Activated CD4-positive, alpha-beta T cell treated with anti-CD3 and anti-CD28 coated beads, Interleukin-2, Interleukin-4, amounts not matched to agents 100 ng/mL and 50 ng/mL, durations not matched to agents 16 hours and 8 hours (primary cell): ENCODE measurements at regions not wholly inside any gene's neighbourhood (a gene's known extent, or its start where the extent isn't known, plus 50 kb on each side); places are given as distances from the start of the nearest gene placed in this dataset.
"Not testable (repeated sequence)": the region's sequence is repeated elsewhere in the genome, so short reads cannot be mapped to it uniquely, and the experiment has no call there.

Source experiments
- DNase-seq: peaks from one replicate; pipeline ENCODE4 v3.0.0-alpha.2; 2020; ENCODE audit warnings: low spot score

DNA sequence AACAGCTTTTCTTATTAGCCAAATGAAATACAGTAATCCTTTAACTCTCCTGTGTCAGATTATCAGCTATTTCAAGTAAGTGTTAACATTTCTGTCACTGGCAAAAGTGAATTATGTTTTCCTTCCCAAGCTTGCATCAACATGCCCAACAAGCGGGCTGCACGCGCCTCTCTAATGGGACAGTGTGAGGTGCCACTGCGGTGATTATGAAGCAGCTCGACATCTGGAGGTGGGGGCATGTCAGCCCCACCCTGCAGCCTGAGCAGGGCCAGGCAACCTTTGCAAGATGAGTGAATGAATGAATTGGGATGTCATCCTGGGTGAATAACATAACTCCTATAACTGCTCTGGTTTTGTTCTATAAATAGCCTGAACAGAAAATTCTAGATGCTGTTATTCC, 301.4 kb downstream of the ZNF326 start:
- no peak for DNase-seq

DNA sequence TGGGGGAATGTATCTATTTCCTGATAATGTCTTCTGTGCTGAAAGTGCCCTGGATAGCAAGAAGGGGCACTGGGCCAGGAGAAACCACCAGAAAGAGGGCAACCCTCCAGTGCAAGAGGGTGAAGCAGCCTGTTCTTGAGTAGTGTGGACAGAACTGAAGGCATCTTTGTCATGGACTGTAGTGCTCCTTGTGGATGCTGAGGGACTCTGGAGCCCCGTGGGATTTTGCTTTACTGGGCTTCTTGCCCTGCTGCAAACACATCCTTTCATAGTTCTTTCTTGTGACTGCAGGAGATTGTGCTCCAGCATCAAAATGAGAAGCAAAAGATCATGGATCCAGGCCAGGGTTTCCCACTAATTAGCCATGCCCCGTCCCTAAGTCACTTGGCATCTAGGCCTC, 300.6 kb downstream of the ZNF326 start:
- DNase-seq: no peak

DNA sequence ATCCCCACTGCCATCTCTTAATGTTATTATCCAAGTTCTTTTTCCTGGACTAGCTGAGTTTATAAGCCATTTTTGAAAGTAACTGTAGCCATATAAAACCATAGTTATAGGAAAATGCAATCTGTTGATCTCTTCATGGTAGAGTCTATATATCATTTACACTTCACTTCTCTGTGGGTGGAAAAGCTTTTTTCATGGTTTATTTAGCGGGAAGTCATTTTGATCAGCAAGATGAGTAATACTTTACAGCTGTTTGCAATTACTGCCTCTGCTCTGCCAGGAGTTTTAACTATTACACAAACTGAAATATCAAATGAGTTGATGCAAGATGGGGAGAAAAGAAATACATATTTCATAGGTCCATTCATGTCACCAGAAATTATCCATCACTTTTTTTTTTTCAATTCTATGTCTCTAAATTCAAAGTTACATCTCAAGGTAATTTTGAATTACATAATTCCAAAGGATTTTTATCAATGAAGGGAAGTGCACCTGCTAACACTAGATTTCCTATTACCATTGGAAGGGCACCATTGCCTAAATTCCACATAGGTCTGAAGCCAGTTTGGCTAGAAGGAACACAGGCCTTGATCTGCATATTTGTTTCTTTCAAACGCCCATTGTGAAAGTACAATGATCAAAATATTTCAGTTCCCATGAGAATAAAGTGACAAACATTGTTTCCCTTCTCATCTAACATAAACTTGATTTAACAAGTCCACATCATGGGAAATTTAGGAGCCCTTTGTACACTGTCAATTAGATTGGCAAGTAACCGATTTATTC, 296.7 kb downstream of the ZNF326 start:
- no peak for DNase-seq

DNA sequence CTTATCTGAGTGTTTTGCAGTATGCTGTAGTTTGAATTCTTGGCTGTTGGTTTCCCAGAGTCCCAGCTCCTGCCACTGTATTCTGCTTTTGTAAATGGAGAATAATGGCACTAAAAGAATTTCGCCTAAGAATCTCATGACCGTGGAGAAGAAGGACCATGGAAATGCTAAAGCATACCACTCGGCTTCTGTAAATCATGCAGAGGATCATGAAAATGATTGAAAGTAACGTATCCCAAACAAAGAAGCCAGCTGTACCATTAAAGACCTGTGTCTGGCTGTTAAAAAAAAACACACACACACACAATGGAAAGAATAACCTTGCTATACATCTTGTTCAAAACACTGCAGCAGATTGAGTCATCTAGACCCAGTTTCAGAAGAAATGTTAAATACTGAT, 287.9 kb downstream of the ZNF326 start:
- DNase-seq: no peak

DNA sequence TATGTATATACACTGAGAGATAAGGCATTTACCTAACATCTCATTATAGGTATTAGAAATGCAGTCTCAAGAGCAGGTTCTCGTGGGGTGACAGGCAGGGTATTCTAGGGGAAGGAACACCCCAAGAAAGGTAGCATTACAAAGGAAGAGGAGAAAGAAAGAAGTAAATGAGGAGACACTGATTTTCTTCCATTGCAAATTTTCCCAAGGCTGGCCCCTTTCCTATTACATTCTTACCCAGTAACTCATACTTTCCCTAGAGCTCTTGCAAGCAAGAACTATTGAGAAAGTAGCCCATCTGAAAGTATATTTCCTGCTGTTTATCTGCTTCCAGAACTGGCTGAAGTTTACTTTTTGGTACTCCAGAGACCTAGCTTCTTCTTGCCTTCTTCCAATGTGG, 287.0 kb downstream of the ZNF326 start:
- not testable (repeated sequence) for DNase-seq

DNA sequence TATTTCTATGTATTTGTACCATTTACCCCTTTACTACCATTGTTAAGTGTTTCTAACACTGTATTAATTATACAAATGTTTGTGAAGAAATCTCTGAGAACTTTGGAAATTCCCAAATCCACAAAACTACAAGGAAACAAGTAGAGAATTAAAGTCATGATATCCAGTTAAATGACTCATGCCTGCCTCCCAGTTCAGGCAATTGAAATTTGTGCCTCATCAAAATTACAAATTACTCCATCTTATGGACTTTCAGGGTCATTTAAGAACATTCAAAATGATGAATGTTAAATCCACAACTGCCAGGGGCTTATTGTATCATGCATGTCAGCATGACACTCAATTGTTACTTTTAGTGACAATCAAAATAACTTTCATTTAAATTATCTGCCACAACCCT, 282.4 kb downstream of the ZNF326 start:
- no peak for DNase-seq

DNA sequence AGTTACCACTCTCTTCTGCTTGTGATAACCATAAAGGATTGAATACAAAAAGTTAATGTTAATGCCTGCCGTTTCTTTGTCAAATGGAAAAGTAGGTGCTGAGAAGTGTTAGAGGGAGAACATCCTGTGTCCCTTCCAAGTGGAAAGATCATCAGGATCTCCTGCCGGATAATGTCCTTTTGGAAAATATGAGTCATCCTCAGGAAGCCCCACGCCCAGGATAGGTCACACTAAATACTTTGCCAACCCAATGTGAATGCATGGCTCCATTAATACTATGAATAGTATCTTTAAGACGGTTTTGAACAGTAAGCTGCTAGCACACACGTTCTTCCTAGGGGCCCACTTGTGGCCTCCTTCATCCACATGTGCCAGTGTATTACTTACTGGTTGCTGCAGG, 279.5 kb downstream of the ZNF326 start:
- DNase-seq: no peak

DNA sequence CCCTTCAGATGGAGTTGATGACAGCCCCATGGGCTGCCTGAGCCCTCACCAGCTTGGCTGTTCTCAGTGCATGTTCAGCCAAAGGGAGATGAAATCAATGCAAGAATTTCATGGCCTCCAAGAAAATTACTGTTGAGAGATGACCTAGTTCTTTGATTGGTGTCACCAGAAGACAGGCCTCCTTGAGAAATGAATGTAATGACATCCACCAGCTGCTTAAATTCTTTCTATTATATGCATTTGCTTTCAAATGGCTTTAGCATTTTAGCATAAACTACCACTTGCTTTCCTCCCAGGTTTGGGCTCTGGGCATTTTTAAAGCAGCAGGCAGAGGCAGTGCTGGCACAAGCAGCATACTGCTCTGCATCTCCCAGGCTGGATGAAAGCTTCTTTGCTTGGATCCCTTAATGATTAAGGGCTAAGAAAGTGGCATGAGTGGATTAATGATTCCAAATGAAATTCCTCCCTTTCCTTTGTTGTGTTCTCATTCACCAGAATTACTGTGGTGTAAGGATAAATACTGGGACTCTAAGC, 278.4 kb downstream of the ZNF326 start:
- DNase-seq: no peak

DNA sequence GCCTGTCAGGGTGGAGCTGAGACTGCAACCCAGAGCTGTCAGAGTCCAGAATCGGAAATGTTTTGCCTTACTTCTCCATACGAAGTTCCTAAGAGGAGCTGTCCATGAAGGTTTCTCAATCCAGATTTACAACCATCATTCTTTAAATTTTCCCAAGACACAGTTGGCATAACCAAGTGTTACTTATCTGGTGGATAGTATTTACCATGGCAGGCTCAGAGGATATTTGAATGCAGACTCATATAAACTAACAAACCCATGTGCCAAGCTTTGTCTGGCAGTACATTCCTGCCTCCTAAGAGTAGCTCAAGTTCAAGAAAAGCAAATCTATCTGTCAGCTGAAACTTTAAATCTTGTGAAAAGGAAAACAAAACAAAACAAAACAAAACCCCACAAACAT, 267.9 kb downstream of the ZNF326 start:
- no peak for DNase-seq

DNA sequence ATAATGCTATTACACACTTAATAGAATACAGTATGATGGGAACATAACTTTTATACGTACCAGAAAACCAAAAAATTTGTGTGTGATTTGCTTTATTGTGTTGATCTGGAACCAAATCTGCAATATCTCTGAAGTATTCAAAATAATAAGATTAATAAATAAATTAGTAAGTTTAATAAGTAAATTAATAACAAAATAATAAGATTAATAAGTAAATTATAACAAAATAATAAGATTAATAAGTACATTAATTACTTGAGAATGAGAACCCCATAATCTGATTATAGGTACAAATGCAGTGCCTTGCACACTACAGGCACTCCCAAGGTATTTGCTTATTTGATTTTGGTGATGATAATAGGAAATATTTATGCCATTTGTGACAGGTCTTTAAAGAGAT, 267.4 kb downstream of the ZNF326 start:
- DNase-seq: no peak

DNA sequence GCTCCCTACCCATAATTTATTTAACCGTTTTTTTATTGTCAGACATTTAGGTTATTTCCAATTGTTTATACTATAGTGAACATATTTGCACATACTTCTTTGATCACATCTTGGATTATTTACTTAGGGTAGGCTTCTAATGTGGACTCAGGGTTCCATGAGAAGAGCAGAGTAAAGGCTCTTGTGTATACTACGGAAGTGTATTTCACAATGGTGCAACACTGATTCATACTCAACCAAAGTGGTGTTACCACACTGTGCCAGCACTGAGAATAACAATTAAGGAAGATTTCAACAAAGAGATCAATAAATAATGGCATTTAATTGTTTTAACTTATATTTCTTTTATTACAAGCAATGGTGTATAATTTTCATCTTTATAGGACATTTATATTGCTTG, 251.2 kb downstream of the ZNF326 start:
- DNase-seq: no peak

DNA sequence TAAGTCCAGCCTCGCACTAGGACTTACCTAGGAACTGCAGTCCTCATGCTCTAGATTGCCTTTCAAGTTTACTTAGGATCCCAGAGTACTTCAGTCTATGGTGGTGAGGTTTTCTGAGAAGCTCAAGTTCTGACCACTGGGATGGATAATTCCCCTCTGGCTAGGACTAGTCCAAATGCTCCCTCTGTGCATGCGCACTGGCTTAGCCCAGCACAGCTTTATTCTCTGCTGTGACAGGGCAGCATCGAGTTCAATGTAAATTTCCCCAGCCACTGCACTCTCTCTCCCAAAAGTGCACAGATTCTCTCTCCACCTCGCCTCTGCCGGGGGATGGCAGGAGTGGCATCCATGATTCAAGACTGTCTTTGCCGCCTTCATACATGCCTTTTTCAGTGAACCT, 241.6 kb downstream of the ZNF326 start:
- no peak for DNase-seq

DNA sequence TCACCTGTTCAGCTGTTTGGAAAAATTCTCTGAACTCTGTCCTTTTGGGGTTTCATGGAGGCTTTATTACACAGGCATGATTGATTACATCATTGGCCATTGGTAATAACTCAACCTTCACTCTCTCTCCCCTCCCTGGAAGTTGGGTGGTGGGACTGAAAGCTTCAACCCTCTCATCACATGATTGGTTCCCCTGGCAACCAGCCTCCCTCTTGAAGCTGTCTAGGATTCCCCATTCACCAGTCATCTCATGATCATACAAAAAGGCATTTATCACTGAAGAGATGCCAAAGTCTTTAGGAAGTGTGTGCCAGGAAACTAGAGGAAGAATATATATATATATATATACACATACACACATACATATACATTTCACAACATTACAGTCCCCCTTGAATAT, 228.5 kb downstream of the ZNF326 start:
- DNase-seq: no peak

DNA sequence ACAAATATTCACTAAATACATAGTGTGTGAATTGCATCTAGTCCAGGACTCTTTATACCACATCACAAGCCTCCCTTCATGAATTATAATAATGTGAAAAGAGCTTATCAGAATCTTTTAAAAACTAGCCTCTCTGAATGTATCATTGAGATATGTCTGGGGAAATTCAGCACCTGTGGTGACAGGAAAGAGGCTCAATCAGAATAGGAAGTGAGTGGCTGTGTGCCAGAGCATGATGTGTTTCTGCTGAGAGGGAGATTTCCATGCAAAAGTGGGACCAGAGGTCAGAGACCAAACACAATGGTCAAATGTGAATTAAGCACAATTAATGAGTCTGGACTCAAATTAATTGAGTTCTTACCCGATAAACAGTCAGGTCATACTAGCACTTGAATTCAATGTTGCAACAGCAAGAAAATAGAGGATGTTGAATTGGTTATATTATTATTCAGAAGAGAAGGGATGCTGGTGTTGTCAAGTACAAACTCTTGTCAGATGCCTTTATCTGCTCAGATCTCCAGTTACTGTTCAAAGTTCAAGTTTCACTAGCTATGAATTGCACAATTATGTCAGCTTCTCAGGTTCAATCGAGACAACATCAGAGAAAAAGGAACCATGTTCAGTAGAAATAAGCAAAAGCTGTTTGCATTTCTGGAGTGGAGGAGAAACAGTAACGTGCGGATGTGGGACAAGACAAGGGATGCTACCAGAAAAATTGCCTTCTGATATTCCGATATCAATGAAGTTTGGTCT, 226.2 kb downstream of the ZNF326 start:
- DNase-seq: no peak

DNA sequence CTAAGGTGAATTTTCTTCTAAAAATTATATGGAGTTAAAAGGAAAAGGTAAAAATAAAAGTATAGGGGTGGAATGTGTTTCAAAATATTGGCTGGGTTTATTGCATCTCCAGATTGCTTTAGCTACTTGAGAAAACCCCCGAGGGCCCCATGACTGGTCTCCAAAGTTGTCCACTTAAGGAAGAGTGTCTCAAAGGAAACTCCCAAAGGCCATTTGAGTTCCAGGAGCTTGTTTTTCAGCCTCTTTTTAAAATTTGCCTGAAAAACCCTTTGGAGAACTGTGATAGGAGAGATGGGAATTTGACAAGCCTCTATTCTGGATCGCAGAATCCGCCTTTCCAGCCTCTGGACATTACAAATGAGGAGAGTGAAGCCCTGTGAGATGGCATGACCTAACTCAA, 225.6 kb downstream of the ZNF326 start:
- no peak for DNase-seq

DNA sequence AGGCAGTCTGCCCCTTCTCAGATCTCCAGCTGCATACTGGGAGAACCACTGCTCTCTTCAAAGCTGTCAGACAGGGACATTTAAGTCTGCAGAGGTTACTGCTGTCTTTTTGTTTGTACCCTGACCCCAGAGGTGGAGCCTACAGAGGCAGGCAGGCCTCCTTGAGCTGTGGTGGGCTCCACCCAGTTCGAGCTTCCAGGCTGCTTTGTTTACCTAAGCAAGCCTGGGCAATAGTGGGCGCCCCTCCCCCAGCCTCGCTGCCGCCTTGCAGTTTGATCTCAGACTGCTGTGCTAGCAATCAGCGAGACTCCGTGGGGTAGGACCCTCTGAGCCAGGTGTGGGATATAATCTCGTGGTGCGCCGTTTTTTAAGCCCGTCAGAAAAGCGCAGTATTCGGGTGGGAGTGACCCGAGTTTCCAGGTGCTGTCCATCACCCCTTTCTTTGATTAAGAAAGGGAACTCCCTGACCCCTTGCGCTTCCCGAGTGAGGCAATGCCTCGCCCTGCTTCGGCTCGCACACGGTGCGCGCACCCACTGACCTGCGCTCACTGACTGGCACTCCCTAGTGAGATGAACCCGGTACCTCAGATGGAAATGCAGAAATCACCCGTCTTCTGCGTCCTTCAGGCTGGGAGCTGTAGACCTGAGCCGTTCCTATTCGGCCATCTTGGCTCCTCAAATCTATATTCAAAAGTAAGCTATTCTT, 224.4 kb downstream of the ZNF326 start:
- not testable (repeated sequence) for DNase-seq

DNA sequence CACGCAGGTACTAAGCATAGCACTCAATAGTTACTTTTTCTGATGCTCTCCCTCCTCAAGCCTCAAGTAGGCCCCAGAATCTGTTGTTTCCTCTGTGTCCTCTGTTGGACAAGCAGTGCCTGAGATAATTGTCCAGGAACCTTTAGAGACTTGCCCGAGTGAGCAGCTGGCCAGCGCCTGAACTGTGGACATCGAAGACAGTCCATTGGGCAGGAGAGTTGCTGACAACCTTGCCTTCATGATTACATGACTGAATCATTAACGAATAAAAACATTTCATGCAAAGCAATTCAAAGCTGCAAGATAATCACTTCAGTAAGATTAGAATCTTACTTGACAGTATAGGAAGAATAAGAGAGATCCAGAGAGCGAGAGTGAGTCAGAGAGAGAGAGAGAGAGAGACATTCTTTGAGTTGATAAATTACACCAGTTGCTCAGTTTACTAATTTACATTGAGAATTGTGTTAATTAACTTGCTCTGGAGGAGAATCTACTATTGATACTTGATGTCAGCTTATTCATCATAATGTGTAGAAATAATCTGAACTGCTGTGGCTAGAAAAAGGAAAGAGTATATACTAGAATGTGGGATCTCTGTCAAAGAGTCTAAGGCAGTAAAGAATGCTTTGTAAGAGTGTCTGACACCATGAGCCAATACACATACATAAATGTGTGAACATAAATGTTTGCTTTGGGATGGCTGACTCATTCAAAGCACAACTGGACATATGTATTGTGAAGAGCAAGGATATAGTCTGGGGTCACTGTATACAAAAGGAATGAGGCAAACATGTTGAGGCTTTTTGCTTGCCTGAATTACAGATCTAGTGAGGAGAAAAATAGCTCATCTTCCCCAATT, 216.0 kb downstream of the ZNF326 start:
- DNase-seq: no peak

DNA sequence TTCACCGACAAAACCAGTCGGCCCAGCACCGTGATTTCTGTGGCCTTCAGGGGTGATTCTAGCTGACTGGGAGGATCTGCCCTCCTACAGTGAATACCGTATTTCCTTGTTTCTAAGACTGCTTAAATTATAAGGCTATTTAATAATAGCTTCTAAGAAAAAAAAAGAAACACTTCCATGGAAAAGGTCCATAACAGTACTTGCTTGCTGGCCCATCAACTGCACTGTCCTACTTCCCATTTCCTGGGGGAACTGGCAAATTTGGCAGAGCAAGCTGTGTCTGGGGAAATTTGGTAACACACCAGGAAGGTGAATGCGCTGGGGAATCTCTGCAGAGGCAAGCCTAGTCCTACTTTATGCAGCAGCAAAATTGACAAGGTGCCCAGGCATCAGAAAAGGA, 214.0 kb downstream of the ZNF326 start:
- DNase-seq: no peak

DNA sequence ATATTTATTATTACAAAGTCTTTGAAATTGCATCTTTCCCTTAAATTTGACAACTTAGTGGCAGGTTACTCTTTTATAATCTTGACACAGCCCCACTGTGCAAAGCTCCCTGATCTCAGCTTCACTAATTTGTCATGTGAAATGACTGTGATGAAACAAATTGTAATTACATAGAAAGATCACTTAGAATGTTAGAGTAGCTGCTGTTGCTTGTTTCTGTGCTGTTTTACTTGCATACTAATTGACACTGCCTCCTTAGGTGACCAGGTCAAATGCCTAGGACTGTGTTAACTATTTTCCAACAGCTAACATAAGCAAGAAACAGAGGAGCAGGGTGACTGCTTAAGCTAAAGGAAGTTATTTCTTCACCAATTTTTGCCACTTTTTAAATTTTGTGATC, 211.3 kb downstream of the ZNF326 start:
- DNase-seq: no peak

DNA sequence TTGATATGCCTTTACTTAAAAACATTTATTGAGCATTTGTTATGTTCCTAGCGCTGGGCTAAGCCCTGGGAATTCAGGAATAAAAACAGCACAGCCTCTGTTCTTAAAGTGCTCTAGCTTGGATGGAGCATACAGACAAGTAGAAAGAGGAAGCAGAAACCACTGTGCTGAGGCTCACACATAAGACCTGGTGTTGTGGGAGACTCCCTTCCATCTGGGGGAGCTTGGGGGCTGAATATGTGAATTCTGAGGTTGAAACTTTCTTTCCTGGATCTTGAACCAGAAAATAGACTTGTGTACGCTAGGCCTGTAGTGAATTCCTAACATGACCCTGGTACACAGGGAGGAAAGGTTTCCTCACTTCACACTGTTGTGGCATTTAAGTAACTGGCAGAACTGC, 209.9 kb downstream of the ZNF326 start:
- DNase-seq: no peak

DNA sequence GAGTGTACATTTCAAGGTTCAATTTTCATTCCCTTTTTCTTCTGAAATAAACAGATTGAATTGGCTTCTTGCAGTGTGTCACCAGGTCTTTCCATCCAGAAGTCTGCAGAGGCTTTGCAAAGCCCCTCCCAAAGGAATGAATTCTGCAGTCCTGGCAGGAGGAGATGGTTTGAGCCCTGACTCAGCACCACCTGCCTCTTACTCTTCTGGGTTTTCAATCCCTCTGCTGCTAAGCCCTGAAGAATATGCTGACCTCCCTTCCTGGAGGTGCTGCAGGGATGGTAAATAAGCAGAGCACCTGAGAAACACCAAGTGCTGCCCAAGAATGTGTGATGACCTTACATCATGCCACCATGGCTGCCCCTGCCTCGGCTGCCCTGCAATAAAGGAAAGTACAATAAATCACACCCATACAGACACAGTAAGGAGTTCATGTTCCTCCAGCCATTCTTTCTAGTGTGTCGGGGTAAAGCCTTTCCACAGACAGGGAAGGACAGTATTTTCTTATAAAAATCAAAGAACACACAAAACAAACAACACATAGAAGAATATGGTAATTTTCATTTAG, 209.2 kb downstream of the ZNF326 start:
- no peak for DNase-seq
